GM18507 (cell line): ENCODE measurements at regions not wholly inside any gene's neighbourhood (a gene's known extent, or its start where the extent isn't known, plus 50 kb on each side); places are given as distances from the start of the nearest gene placed in this dataset.

Experiments used
- DNase-seq: peaks from one replicate; pipeline ENCODE4 v3.0.0; 2011; ENCODE audit warnings: low read depth; ENCODE audit not compliant: insufficient read length; ENCODE audit errors: extremely low spot score
- FAIRE-seq: peaks from 2 replicates; lab custom pipeline; 2011; peaks lifted over from hg19 to GRCh38; lab: Jason Lieb, UNC

- DNase-seq = no peak
- FAIRE-seq = no peak
Observed at GRCh38 chr9:81374459-81375186, 314.7 kb downstream of the TLE1 start.

GRCh38 chr9:81373294-81373693 is 316.1 kb downstream of the TLE1 start:
- FAIRE-seq (no peak), DNase-seq (no peak)

- no peak for DNase-seq
- no peak for FAIRE-seq
Observed at GRCh38 chr9:81372628-81373191, 316.6 kb downstream of the TLE1 start.

GRCh38 chr9:81371824-81372223 is 317.5 kb downstream of the TLE1 start:
- no peak for DNase-seq
- FAIRE-seq = no peak

- no peak for FAIRE-seq
- no peak for DNase-seq
Observed at GRCh38 chr9:81370650-81371049, 318.7 kb downstream of the TLE1 start.

- FAIRE-seq (no peak), DNase-seq (no peak)
Observed at GRCh38 chr9:81370096-81370495, 319.3 kb downstream of the TLE1 start.

- no peak for DNase-seq
- no peak for FAIRE-seq
Observed at GRCh38 chr9:81369121-81369520, 320.2 kb downstream of the TLE1 start.

GRCh38 chr9:81363916-81364480 is 325.3 kb downstream of the TLE1 start:
- FAIRE-seq (no peak), DNase-seq (no peak)

- DNase-seq (no peak), FAIRE-seq (no peak)
Observed at GRCh38 chr9:81361296-81361695, 328.1 kb downstream of the TLE1 start.

GRCh38 chr9:81351166-81351565 is 338.2 kb downstream of the TLE1 start:
- no peak for DNase-seq
- no peak for FAIRE-seq

GRCh38 chr9:81344366-81344765 is 345.0 kb downstream of the TLE1 start:
- no peak for DNase-seq
- FAIRE-seq = no peak

GRCh38 chr9:81335879-81336421 is 353.4 kb downstream of the TLE1 start:
- DNase-seq (no peak), FAIRE-seq (no peak)

GRCh38 chr9:81321551-81321950 is 367.8 kb downstream of the TLE1 start:
- DNase-seq (no peak), FAIRE-seq (no peak)

GRCh38 chr9:81320909-81321482 is 368.4 kb downstream of the TLE1 start:
- DNase-seq (no peak), FAIRE-seq (no peak)

GRCh38 chr9:81318571-81318970 is 370.8 kb downstream of the TLE1 start:
- FAIRE-seq (no peak), DNase-seq (no peak)

- FAIRE-seq = no peak
- DNase-seq = no peak
Observed at GRCh38 chr9:81317939-81318338, 371.4 kb downstream of the TLE1 start.

- no peak for FAIRE-seq
- DNase-seq = no peak
Observed at GRCh38 chr9:81317223-81317622, 372.1 kb downstream of the TLE1 start.

- no peak for DNase-seq
- FAIRE-seq = no peak
Observed at GRCh38 chr9:81314490-81314889, 374.9 kb downstream of the TLE1 start.

GRCh38 chr9:81313877-81314276 is 375.5 kb downstream of the TLE1 start:
- FAIRE-seq = no peak
- DNase-seq = no peak

GRCh38 chr9:81312346-81312745 is 377.0 kb downstream of the TLE1 start:
- FAIRE-seq (no peak), DNase-seq (no peak)

- no peak for FAIRE-seq
- DNase-seq = no peak
Observed at GRCh38 chr9:81308404-81308803, 380.9 kb downstream of the TLE1 start.
